HG02588 (cell line): ENCODE measurements at regions not wholly inside any gene's neighbourhood (a gene's known extent, or its start where the extent isn't known, plus 50 kb on each side); places are given as distances from the start of the nearest gene placed in this dataset.

Experiments used
- ATAC-seq: cut with Tn5 transposase; IDR thresholded peaks from one replicate; pipeline ENCODE4 v1.9.1; 2021; ENCODE audit warnings: mild to moderate bottlenecking, moderate library complexity; ENCODE audit not compliant: unreplicated experiment

- no peak for ATAC-seq
These were observed 174.4 kb upstream of the ERBB4 start for GRCh38 chr2:212712991-212713390.

- ATAC-seq, result no peak
These were observed 173.9 kb upstream of the ERBB4 start for GRCh38 chr2:212712466-212712865.

GRCh38 chr2:212711856-212712255 lies 173.3 kb upstream of the ERBB4 start:
- ATAC-seq, result no peak

GRCh38 chr2:212709280-212709679 lies 170.7 kb upstream of the ERBB4 start:
- ATAC-seq, result no peak

- no peak for ATAC-seq
These were observed 169.8 kb upstream of the ERBB4 start for GRCh38 chr2:212708355-212708754.

- no peak for ATAC-seq
These were observed 156.8 kb upstream of the ERBB4 start for GRCh38 chr2:212695426-212695825.

- no peak for ATAC-seq
These were observed 155.8 kb upstream of the ERBB4 start for GRCh38 chr2:212694398-212694797.

GRCh38 chr2:212692466-212692865 lies 153.9 kb upstream of the ERBB4 start:
- no peak for ATAC-seq

GRCh38 chr2:212686285-212686895 lies 147.8 kb upstream of the ERBB4 start:
- peak; percentile 50 for ATAC-seq

- ATAC-seq, result no peak
These were observed 144.9 kb upstream of the ERBB4 start for GRCh38 chr2:212683346-212684097.

GRCh38 chr2:212682937-212683336 lies 144.3 kb upstream of the ERBB4 start:
- ATAC-seq, result no peak

GRCh38 chr2:212677466-212677865 lies 138.9 kb upstream of the ERBB4 start:
- no peak for ATAC-seq

- ATAC-seq, result no peak
These were observed 133.6 kb upstream of the ERBB4 start for GRCh38 chr2:212672186-212672585.

GRCh38 chr2:212669761-212670160 lies 131.2 kb upstream of the ERBB4 start:
- peak; percentile 66 for ATAC-seq

- ATAC-seq, result no peak
These were observed 129.2 kb upstream of the ERBB4 start for GRCh38 chr2:212667751-212668316.

- ATAC-seq, result no peak
These were observed 127.3 kb upstream of the ERBB4 start for GRCh38 chr2:212665948-212666347.

- ATAC-seq, result no peak
These were observed 120.8 kb upstream of the ERBB4 start for GRCh38 chr2:212659441-212659840.

GRCh38 chr2:212649646-212650045 lies 111.0 kb upstream of the ERBB4 start:
- ATAC-seq, result no peak

- no peak for ATAC-seq
These were observed 108.2 kb upstream of the ERBB4 start for GRCh38 chr2:212646698-212647366.

GRCh38 chr2:212644195-212644837 lies 105.7 kb upstream of the ERBB4 start:
- ATAC-seq, result no peak

- ATAC-seq, result no peak
These were observed 101.8 kb upstream of the ERBB4 start for GRCh38 chr2:212640428-212640827.
